ENCODE measurements at regions not wholly inside any gene's neighbourhood (a gene's known extent, or its start where the extent isn't known, plus 50 kb on each side); places are given as distances from the start of the nearest gene placed in this dataset.

- no peak overlapping the region for H3K4me3 ChIP-seq
- no peak for DNase-seq (ENCODE audit: low spot score)
These were observed 1568.3 kb downstream of the AMY1C start for GRCh38 chr1:105317976-105318375.

GRCh38 chr1:105326886-105327285 is 1577.2 kb downstream of the AMY1C start:
- Histone ChIP-seq H3K4me3 (no peak overlapping the region), H3K27ac (no peak overlapping the region)
- TF ChIP-seq CTCF (IDR thresholded peaks at IDR 0.05), result no peak
- no peak for DNase-seq (ENCODE audit: low spot score)

More at GRCh38 chr1:105317976-105318375, 1568.3 kb downstream of the AMY1C start:
- no peak for TF ChIP-seq CTCF (IDR thresholded peaks at IDR 0.05)
- no peak overlapping the region for H3K27ac ChIP-seq

GRCh38 chr1:105337420-105337819 is 1587.7 kb downstream of the AMY1C start:
- no peak overlapping the region for H3K27ac ChIP-seq
- no peak for DNase-seq (ENCODE audit: low spot score)
- TF ChIP-seq CTCF (IDR thresholded peaks at IDR 0.05), result no peak
- no peak overlapping the region for H3K4me3 ChIP-seq

GRCh38 chr1:105343317-105343716 is 1593.6 kb downstream of the AMY1C start:
- TF ChIP-seq CTCF (IDR thresholded peaks at IDR 0.05), result no peak
- H3K27ac ChIP-seq, result no peak overlapping the region
- no peak overlapping the region for H3K4me3 ChIP-seq
- DNase-seq (ENCODE audit: low spot score), result no peak

- no peak for TF ChIP-seq CTCF (IDR thresholded peaks at IDR 0.05)
- Histone ChIP-seq H3K27ac (no peak overlapping the region), H3K4me3 (no peak overlapping the region)
- no peak for DNase-seq (ENCODE audit: low spot score)
These were observed 1609.8 kb downstream of the AMY1C start for GRCh38 chr1:105359457-105359856.

GRCh38 chr1:105362438-105362837 is 1612.7 kb downstream of the AMY1C start:
- DNase-seq (ENCODE audit: low spot score), result no peak
- Histone ChIP-seq H3K27ac (no peak overlapping the region), H3K4me3 (no peak overlapping the region)
- no peak for TF ChIP-seq CTCF (IDR thresholded peaks at IDR 0.05)

GRCh38 chr1:105368446-105368845 is 1618.7 kb downstream of the AMY1C start:
- Histone ChIP-seq H3K4me3 (no peak overlapping the region), H3K27ac (no peak overlapping the region)
- no peak for DNase-seq (ENCODE audit: low spot score)
- no peak for TF ChIP-seq CTCF (IDR thresholded peaks at IDR 0.05)

Measured in coronary artery (tissue), 2 donors.